Suprapubic skin (tissue), 3 donors: ENCODE measurements at regions not wholly inside any gene's neighbourhood (a gene's known extent, or its start where the extent isn't known, plus 50 kb on each side); places are given as distances from the start of the nearest gene placed in this dataset.

Source experiments
- EP300 ChIP-seq: sonication (generic); formaldehyde crosslinking; IDR thresholded peaks from one replicate; pipeline ENCODE4 v1.6.1; 2017; ENCODE audit warnings: antibody characterized with exemption
- TF ChIP-seq, protein P1 (sequence below), 2 donors: fragments of 200-600 bp in 1 of 2; fragments of 450-650 bp in 1 of 2; sonication (generic) in 1 of 2; IDR thresholded peaks; one replicate each; pipeline ENCODE4 v1.5.1; 2016 to 2019; ENCODE audit warnings: antibody characterized with exemption in 2 of 2, mild to moderate bottlenecking in 1 of 2, moderate library complexity in 1 of 2

- TF ChIP-seq, protein P1, sequence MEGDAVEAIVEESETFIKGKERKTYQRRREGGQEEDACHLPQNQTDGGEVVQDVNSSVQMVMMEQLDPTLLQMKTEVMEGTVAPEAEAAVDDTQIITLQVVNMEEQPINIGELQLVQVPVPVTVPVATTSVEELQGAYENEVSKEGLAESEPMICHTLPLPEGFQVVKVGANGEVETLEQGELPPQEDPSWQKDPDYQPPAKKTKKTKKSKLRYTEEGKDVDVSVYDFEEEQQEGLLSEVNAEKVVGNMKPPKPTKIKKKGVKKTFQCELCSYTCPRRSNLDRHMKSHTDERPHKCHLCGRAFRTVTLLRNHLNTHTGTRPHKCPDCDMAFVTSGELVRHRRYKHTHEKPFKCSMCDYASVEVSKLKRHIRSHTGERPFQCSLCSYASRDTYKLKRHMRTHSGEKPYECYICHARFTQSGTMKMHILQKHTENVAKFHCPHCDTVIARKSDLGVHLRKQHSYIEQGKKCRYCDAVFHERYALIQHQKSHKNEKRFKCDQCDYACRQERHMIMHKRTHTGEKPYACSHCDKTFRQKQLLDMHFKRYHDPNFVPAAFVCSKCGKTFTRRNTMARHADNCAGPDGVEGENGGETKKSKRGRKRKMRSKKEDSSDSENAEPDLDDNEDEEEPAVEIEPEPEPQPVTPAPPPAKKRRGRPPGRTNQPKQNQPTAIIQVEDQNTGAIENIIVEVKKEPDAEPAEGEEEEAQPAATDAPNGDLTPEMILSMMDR (IDR thresholded peaks at IDR 0.05): no peak
- TF ChIP-seq EP300: no peak
Measured at GRCh38 chrX:5397409-5397808, 831.3 kb downstream of the NLGN4X start.
